K562 (cell line): ENCODE measurements at regions not wholly inside any gene's neighbourhood (a gene's known extent, or its start where the extent isn't known, plus 50 kb on each side); places are given as distances from the start of the nearest gene placed in this dataset.

ENCODE experiments used
- ATAC-seq: fragments of 200-7000 bp; cut with Tn5 transposase; 3 replicates; pipeline ENCODE4 v1.9.1; 2020; ENCODE audit warnings: moderate library complexity
- BruUV-seq: library from RNA; stranded (reverse); fragments of 400-500 nt; replicated peaks from 2 replicates; lab custom pipeline; 2021; lab: Mats Ljungman, UMichigan
- CTCF ChIA-PET: fragments of 300-600 bp; formaldehyde crosslinking; extraction: SDS; loops from one replicate; lab custom pipeline; 2021; ENCODE audit warnings: low intra/inter-chr PET ratio; lab: Yijun Ruan, JAX
- POLR2A ChIA-PET: fragments of 300-600, 350-650 bp; sonication (Branson Sonifier 250); formaldehyde crosslinking; extraction: SDS; loops from one replicate; lab custom pipeline; 2021; ENCODE audit warnings: antibody characterized with exemption, inconsistent platforms; lab: Yijun Ruan, JAX
- DNase-seq, 4 experiments: peaks; one replicate each; pipeline versions ENCODE4 v3.0.0 to v3.0.0-alpha.2; 2011 to 2018; ENCODE audit warnings: low spot score in 3 of 4, mixed read lengths in 3 of 4; ENCODE audit errors: extremely low read depth in 1 of 4
- FAIRE-seq: peaks from 2 replicates; lab custom pipeline; 2011; peaks lifted over from hg19 to GRCh38; lab: Jason Lieb, UNC
- H2AFZ ChIP-seq: 2 replicates; pipeline ENCODE4 v1.6.0; 2011; ENCODE audit warnings: low read depth, low read length, control low read depth, inconsistent platforms
- H3K27ac ChIP-seq: fragments of 200-600 bp; 3 replicates; pipeline ENCODE4 v1.8.0; 2011; ENCODE audit warnings: low read depth, mild to moderate bottlenecking, control low read depth, inconsistent platforms, low read length, moderate library complexity, mixed read lengths; ENCODE audit errors: extremely low read depth
- H3K27me3 ChIP-seq, 2 experiments: fragments of 300-600 bp in 1 of 2; 2 replicates in 1 of 2; 3 replicates in 1 of 2; pipeline versions ENCODE4 v1.6.0 to v1.8.0; 2011; ENCODE audit warnings: inconsistent platforms in 2 of 2, low read length in 2 of 2, mild to moderate bottlenecking in 1 of 2, mixed read lengths in 1 of 2, moderate library complexity in 1 of 2; ENCODE audit not compliant: control insufficient read depth in 2 of 2, insufficient read depth in 2 of 2
- H3K36me3 ChIP-seq: fragments of 300-600 bp; 3 replicates; pipeline ENCODE4 v1.8.0; 2011; ENCODE audit warnings: mild to moderate bottlenecking, low read length, inconsistent platforms; ENCODE audit not compliant: control insufficient read depth, insufficient read depth
- H3K4me1 ChIP-seq, 2 experiments: fragments of 200-600 bp in 1 of 2; replicated peaks in 1 of 2; 2 replicates in 1 of 2; 3 replicates in 1 of 2; pipeline versions ENCODE4 v1.5.1 to v1.8.0; 2011; ENCODE audit warnings: inconsistent platforms in 2 of 2, low read length in 2 of 2, mild to moderate bottlenecking in 1 of 2, mixed read lengths in 1 of 2, moderate library complexity in 1 of 2; ENCODE audit not compliant: control insufficient read depth in 2 of 2, insufficient read depth in 2 of 2
- H3K4me2 ChIP-seq: 2 replicates; pipeline ENCODE4 v1.6.1; 2011; ENCODE audit warnings: low read length, control low read depth, inconsistent platforms, mixed read lengths; ENCODE audit not compliant: insufficient read depth
- H3K4me3 ChIP-seq: fragments of 200-600 bp; sonication (generic), shearing (Covaris generic); 2 replicates; pipeline ENCODE4 v1.5.1; 2016; ENCODE audit warnings: control low read depth, inconsistent platforms
- H3K79me2 ChIP-seq: fragments of 200-600 bp; 3 replicates; pipeline ENCODE4 v1.8.0; 2011; ENCODE audit warnings: low read length, inconsistent platforms; ENCODE audit not compliant: control insufficient read depth, insufficient read depth
- H3K9ac ChIP-seq, 2 experiments: 2 replicates each; pipeline versions ENCODE4 v1.6.0 to v1.6.1; 2011; ENCODE audit warnings: low read depth in 2 of 2, low read length in 2 of 2, control low read depth in 1 of 2, inconsistent platforms in 1 of 2, mild to moderate bottlenecking in 1 of 2, mixed read lengths in 1 of 2; ENCODE audit not compliant: insufficient read depth in 1 of 2
- H3K9me1 ChIP-seq: one replicate; pipeline ENCODE4 v1.6.0; 2011; ENCODE audit warnings: inconsistent platforms, mild to moderate bottlenecking, low read length, moderate library complexity; ENCODE audit not compliant: control insufficient read depth, insufficient read depth
- H3K9me3 ChIP-seq: replicated peaks from 2 replicates; pipeline ENCODE4 v1.5.1; 2011; ENCODE audit warnings: low read depth, low read length, inconsistent platforms; ENCODE audit not compliant: control insufficient read depth, insufficient read depth
- H4K20me1 ChIP-seq: replicated peaks from 2 replicates; pipeline ENCODE4 v1.6.1; 2011; ENCODE audit warnings: low read length, inconsistent platforms, mixed read lengths; ENCODE audit not compliant: control insufficient read depth, insufficient read depth
- AFF1 ChIP-seq, 2 experiments: fragments of 450-650 bp; IDR thresholded peaks; 2 replicates each; pipeline ENCODE4 v1.6.1; 2018; ENCODE audit warnings: mild to moderate bottlenecking in 2 of 2, low read depth in 1 of 2; ENCODE audit not compliant: partially characterized antibody in 2 of 2
- CBX2 ChIP-seq: fragments of 200-600 bp; sonication (generic); IDR thresholded peaks from one replicate; pipeline ENCODE4 v1.6.1; 2012; ENCODE audit warnings: mild to moderate bottlenecking, low read length, inconsistent platforms; ENCODE audit not compliant: insufficient read depth, poor library complexity, severe bottlenecking
- CTCF ChIP-seq, 3 experiments: IDR thresholded peaks in 2 of 3; conservative IDR thresholded peaks in 1 of 3; 2 replicates each; pipeline ENCODE4 v1.5.1; 2011 to 2012; ENCODE audit warnings: low read length in 3 of 3, mild to moderate bottlenecking in 3 of 3, control low read depth in 2 of 3, improper control_type of control experiment in 1 of 3, inconsistent platforms in 1 of 3, low read depth in 1 of 3, mixed read lengths in 1 of 3, moderate library complexity in 1 of 3; ENCODE audit not compliant: insufficient read depth in 2 of 3
- EP400 ChIP-seq: fragments of 450-650 bp; IDR thresholded peaks from 2 replicates; pipeline ENCODE4 v1.6.1; 2017; ENCODE audit warnings: antibody characterized with exemption, mild to moderate bottlenecking, moderate library complexity
- MITF ChIP-seq: IDR thresholded peaks from 2 replicates; pipeline ENCODE4 v1.6.1; 2014; ENCODE audit warnings: antibody characterized with exemption
- PATZ1 ChIP-seq: fragments of 250-450 bp; sonication (Bioruptor Pico); IDR thresholded peaks from 2 replicates; pipeline ENCODE4 v1.5.0; 2020; ENCODE audit warnings: mild to moderate bottlenecking, borderline replicate concordance
- PTTG1 ChIP-seq: fragments of 450-650 bp; IDR thresholded peaks from 2 replicates; pipeline ENCODE4 v1.6.1; 2016; ENCODE audit warnings: low read depth, mild to moderate bottlenecking, missing genetic modification characterization, missing compliant biosample characterization
- RAD21 ChIP-seq, 2 experiments: fragments of 250-450 bp in 1 of 2; fragments of 450-650 bp in 1 of 2; sonication (Bioruptor Pico) in 1 of 2; formaldehyde crosslinking in 1 of 2; IDR thresholded peaks in 1 of 2; conservative IDR thresholded peaks in 1 of 2; 2 replicates each; pipeline versions ENCODE4 v1.4.0 to v1.8.0; 2020 to 2022; ENCODE audit warnings: mild to moderate bottlenecking in 2 of 2, moderate library complexity in 1 of 2
- THRB ChIP-seq: fragments of 450-650 bp; formaldehyde crosslinking; conservative IDR thresholded peaks from 2 replicates; pipeline ENCODE4 v1.4.0; 2022; ENCODE audit warnings: mild to moderate bottlenecking, missing genetic modification characterization
- WGBS: fragments of 100-300 bp; shearing (Covaris generic); methylation state at CpG from one replicate; pipeline ENCODE4 v1.1.6; 2016; ENCODE audit warnings: low coverage, mixed read lengths; ENCODE audit not compliant: insufficient coverage; ENCODE audit errors: missing lambda C conversion rate; 5-methylcytosine and 5-hydroxymethylcytosine counted together
- in situ Hi-C: fragments of 300-500 bp; cut with MboI; formaldehyde crosslinking; loops from 4 replicates; pipeline ENCODE4 v1.15.0; 2018; ENCODE audit warnings: inconsistent platforms, mixed read lengths
- intact Hi-C: fragments of 100-400 bp; cut with micrococcal nuclease; formaldehyde crosslinking; loops from 2 replicates; pipeline ENCODE4 v1.14.2; 2022

GRCh38 chr13:86870444-86870843 lies 800.7 kb upstream of the SLITRK5 start:
- Histone ChIP-seq H3K4me1 (no peaks in the 10 kb centered on the region), H3K4me3 (no peak overlapping the region), H3K27ac (no peak overlapping the region), H3K4me2 (no peak overlapping the region), H3K9me3 (no peaks in the 10 kb centered on the region), H3K9ac (no peak overlapping the region), H3K79me2 (no peaks in the 10 kb centered on the region), H4K20me1 (no peaks in the 10 kb centered on the region), H3K27me3 (no peaks in the 10 kb centered on the region), H3K9me1 (no peaks in the 10 kb centered on the region), H3K36me3 (no peaks in the 10 kb centered on the region), H2AFZ (no peak overlapping the region)
- CTCF ChIA-PET, result no interaction called here
- in situ Hi-C loops (no loop called here), intact Hi-C loops (no loop called here)
- DNase-seq, result peak in 1 of 4 experiments; percentile 6
- no TSS peak for BruUV-seq
- no peak for FAIRE-seq
- POLR2A ChIA-PET, result no interaction called here
- 4% methylated on average over 2 of the region's 2 CpGs for WGBS
- ATAC-seq, result no peak
- TF ChIP-seq AFF1 (IDR thresholded peaks at IDR 0.05; ENCODE audit: low read depth in 1 of 2, partially characterized antibody in 2 of 2), result no peak
- no peak for TF ChIP-seq EP400
- no peak for TF ChIP-seq PTTG1
- peak in 2 of 3 experiments; percentile 22 to 42; a peak in 2 of 6 replicates for TF ChIP-seq CTCF (IDR thresholded peaks at IDR 0.05 in 2 of 3, conservative IDR thresholded peaks at IDR 0.05 in 1 of 3; ENCODE audit: insufficient read depth in 2 of 3, low read depth in 1 of 3, low read length in 3 of 3)
- peak; percentile 69 to 75 for TF ChIP-seq RAD21 (CRISPR knock-in tag; conservative IDR thresholded peaks at IDR 0.05 in 1 of 2, IDR thresholded peaks at IDR 0.05 in 1 of 2)
- no peak for TF ChIP-seq THRB
- TF ChIP-seq CBX2, result no peak
- no peak for TF ChIP-seq MITF
- TF ChIP-seq PATZ1 (CRISPR knock-in tag), result no peak
